ENCODE measurements at regions not wholly inside any gene's neighbourhood (a gene's known extent, or its start where the extent isn't known, plus 50 kb on each side); places are given as distances from the start of the nearest gene placed in this dataset.

DNA sequence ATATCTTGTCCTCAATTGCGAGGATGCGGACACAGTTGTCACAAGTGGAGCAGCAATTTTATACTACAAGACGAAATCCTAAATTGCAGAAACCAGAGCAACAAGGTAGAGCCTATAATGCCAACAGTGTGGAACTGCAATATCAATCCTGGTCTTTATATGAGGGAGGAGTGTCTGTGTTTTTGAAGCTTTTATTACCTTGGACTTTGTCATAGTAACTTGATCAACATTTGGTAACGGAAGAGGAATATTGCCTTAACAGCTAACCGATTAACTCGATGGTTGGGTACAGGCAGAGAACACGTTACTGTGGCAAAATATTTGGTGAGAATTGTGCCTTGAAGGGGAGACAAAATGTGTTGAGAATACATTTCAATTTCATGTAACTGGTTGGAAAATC lies 661.5 kb downstream of the FGF9 start:
- intact Hi-C loops (cut with DNase I), result no loop called here

DNA sequence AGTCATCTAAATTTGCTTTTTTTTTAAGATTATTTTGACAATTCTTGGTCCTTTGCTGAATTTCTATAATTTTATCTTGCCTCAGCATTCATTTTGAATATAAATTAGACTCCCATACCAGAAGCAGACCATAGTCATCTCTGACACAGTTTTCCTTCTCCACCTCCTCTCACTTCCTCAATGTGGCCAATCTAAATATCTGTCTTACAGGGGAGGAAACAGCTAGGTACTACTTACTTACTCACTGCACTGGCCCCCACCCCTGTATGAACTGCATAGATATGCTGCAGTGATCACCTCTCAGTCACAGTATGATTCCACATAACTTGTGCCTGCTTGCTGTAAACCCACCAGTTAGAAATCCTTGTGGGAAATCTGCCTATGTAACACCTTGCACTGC lies 665.6 kb downstream of the FGF9 start:
- ATAC-seq (no peak), DNase-seq (no peak)
- TF ChIP-seq, protein P1, sequence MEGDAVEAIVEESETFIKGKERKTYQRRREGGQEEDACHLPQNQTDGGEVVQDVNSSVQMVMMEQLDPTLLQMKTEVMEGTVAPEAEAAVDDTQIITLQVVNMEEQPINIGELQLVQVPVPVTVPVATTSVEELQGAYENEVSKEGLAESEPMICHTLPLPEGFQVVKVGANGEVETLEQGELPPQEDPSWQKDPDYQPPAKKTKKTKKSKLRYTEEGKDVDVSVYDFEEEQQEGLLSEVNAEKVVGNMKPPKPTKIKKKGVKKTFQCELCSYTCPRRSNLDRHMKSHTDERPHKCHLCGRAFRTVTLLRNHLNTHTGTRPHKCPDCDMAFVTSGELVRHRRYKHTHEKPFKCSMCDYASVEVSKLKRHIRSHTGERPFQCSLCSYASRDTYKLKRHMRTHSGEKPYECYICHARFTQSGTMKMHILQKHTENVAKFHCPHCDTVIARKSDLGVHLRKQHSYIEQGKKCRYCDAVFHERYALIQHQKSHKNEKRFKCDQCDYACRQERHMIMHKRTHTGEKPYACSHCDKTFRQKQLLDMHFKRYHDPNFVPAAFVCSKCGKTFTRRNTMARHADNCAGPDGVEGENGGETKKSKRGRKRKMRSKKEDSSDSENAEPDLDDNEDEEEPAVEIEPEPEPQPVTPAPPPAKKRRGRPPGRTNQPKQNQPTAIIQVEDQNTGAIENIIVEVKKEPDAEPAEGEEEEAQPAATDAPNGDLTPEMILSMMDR (IDR thresholded peaks at IDR 0.05), result no peak
- peaks cover 0 to 16% (median 0%) of the 10 kb centered on the region in 11 donors for H3K9me3 ChIP-seq
- no peaks in the 10 kb centered on the region for H3K27me3 ChIP-seq
- no peak overlapping the region for H3K4me3 ChIP-seq
- intact Hi-C loops (cut with DNase I), result no loop called here
- no peak overlapping the region for H3K27ac ChIP-seq
- no peaks in the 10 kb centered on the region for H3K36me3 ChIP-seq
- H3K4me1 ChIP-seq, result no peaks in the 10 kb centered on the region

More for the DNA sequence above, 661.5 kb downstream of the FGF9 start:
- ATAC-seq, result no peak
- H3K9me3 ChIP-seq, result peaks cover 0 to 2% (median 0%) of the 10 kb centered on the region in 11 donors
- H3K4me3 ChIP-seq, result no peak overlapping the region
- WGBS, 2 donors, result 92 to 96% methylated on average over 7 of the region's 7 CpGs
- no peak overlapping the region for H3K27ac ChIP-seq
- no peaks in the 10 kb centered on the region for H3K27me3 ChIP-seq
- H3K36me3 ChIP-seq, result no peaks in the 10 kb centered on the region
- DNase-seq, result no peak
- no peaks in the 10 kb centered on the region for H3K4me1 ChIP-seq
- TF ChIP-seq, protein P1 (IDR thresholded peaks at IDR 0.05), result no peak

DNA sequence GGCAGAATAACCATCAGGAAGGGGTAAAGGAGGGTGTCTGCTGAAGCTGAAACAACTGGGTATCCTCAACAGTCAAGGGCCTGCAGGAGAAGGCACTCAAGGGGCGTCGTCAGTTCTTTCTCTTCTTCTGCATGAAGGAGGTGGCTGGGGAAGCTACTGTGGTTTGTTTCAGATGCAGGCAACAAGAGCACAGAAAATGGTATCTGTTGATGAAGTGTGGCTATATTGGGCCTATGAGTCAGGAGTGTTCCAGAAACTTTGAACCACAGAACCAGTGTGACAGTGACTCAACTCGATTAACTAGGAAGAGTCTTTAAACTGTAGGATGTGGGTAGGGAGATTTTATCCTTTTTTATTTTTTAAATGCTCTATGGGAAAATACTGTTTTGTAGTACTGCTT lies 686.3 kb downstream of the FGF9 start:
- no peak overlapping the region for H3K4me3 ChIP-seq
- H3K36me3 ChIP-seq, result no peaks in the 10 kb centered on the region
- peak; percentile 51 to 97 (median 88) for ATAC-seq
- intact Hi-C loops (cut with DNase I), result no loop called here
- H3K27me3 ChIP-seq, result no peaks in the 10 kb centered on the region
- peak in 1 of 2 donors; percentile 38 for DNase-seq
- TF ChIP-seq, protein P1 (IDR thresholded peaks at IDR 0.05), result no peak
- H3K9me3 ChIP-seq, result peaks cover 0 to 20% (median 0%) of the 10 kb centered on the region in 11 donors
- WGBS, 2 donors, result 49 to 56% methylated on average over 3 of the region's 3 CpGs
- H3K27ac ChIP-seq, result peak overlapping the region in 9 of 10 donors; percentile 0 to 78 (median 45)
- peaks cover 0 to 10% (median 0%) of the 10 kb centered on the region in 9 donors for H3K4me1 ChIP-seq

DNA sequence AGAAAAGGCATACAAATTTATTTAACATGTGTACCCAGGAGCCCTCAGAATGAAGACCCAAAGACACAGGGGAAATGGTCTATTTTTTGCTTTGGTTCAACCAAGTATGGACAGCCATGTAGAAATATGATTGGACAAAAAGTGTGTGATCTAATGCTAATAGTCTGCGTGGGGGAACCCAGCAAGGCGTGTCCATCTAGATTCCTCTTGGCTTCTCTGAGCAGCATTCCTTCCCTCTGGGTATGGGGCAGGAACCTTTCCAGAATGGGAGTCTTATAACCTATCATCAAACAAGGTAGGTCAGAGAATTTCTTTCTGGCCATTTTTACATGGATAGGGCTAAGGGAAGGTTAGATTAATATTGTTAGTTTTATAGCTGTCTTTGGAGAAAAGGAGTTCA lies 698.2 kb downstream of the FGF9 start:
- ATAC-seq (no peak), DNase-seq (no peak)
- H3K27me3 ChIP-seq, result no peaks in the 10 kb centered on the region
- H3K36me3 ChIP-seq, result no peaks in the 10 kb centered on the region
- intact Hi-C loops (cut with DNase I), result no loop called here
- peaks cover 0 to 45% (median 16%) of the 10 kb centered on the region in 11 donors for H3K9me3 ChIP-seq
- WGBS, 2 donors, result 84 to 93% methylated on average over 2 of the region's 2 CpGs
- TF ChIP-seq, protein P1 (IDR thresholded peaks at IDR 0.05), result no peak
- no peaks in the 10 kb centered on the region for H3K4me1 ChIP-seq
- no peak overlapping the region for H3K4me3 ChIP-seq
- H3K27ac ChIP-seq, result no peak overlapping the region
